WTC11 (cell line): ENCODE measurements at regions not wholly inside any gene's neighbourhood (a gene's known extent, or its start where the extent isn't known, plus 50 kb on each side); places are given as distances from the start of the nearest gene placed in this dataset.

Experiments used
- ATAC-seq: fragments of 200-7000 bp; cut with Tn5 transposase; 2 replicates; pipeline ENCODE4 v1.10.0; 2021; ENCODE audit warnings: mild to moderate bottlenecking, moderate library complexity
- CTCF ChIA-PET: fragments of 300-600 bp; sonication (Branson Sonifier 250); formaldehyde crosslinking; loops from one replicate; lab custom pipeline; 2021; ENCODE audit warnings: antibody characterized with exemption; lab: Charles Lee
- POLR2A ChIA-PET: fragments of 350-600 bp; sonication (Branson Sonifier 250); formaldehyde crosslinking; loops from one replicate; lab custom pipeline; 2021; ENCODE audit warnings: antibody characterized with exemption; lab: Charles Lee
- DNase-seq: peaks from one replicate; pipeline ENCODE4 v3.0.0; 2021; ENCODE audit warnings: low spot score
- H3K27ac Mint-ChIP-seq: 2 replicates; pipeline ENCODE4 v1.8.0; 2021; ENCODE audit warnings: mixed read lengths
- H3K27me3 Mint-ChIP-seq: 2 replicates; pipeline ENCODE4 v1.8.0; 2021; ENCODE audit warnings: low read depth, mild to moderate bottlenecking, moderate library complexity, mixed read lengths
- H3K36me3 Mint-ChIP-seq: 2 replicates; pipeline ENCODE4 v1.8.0; 2021; ENCODE audit warnings: mixed read lengths
- H3K4me1 Mint-ChIP-seq: 2 replicates; pipeline ENCODE4 v1.8.0; 2022; ENCODE audit warnings: mixed read lengths
- H3K4me3 Mint-ChIP-seq: 2 replicates; pipeline ENCODE4 v1.8.0; 2021; ENCODE audit warnings: mild to moderate bottlenecking, moderate library complexity, mixed read lengths
- H3K9me3 Mint-ChIP-seq: 2 replicates; pipeline ENCODE4 v1.8.0; 2021; ENCODE audit warnings: mixed read lengths
- AR ChIP-seq: fragments of 250-450 bp; sonication (Bioruptor Pico); IDR thresholded peaks from 2 replicates; pipeline ENCODE4 v1.9.0; 2021; ENCODE audit warnings: mild to moderate bottlenecking
- CTCF ChIP-seq: fragments of 200-600 bp; IDR thresholded peaks from 2 replicates; pipeline ENCODE4 v1.8.0; 2022; ENCODE audit warnings: antibody characterized with exemption
- ELF4 ChIP-seq: sonication (generic); formaldehyde crosslinking; IDR thresholded peaks from 2 replicates; pipeline ENCODE4 v1.8.1; 2022; ENCODE audit warnings: low read depth, mild to moderate bottlenecking, moderate library complexity, missing genetic modification reagents
- GTF2I ChIP-seq: fragments of 250-450 bp; sonication (Bioruptor Pico); conservative IDR thresholded peaks from 2 replicates; pipeline ENCODE4 v1.4.0; 2021; ENCODE audit warnings: mild to moderate bottlenecking
- HMGA2 ChIP-seq: fragments of 250-450 bp; sonication (Bioruptor Pico); IDR thresholded peaks from 2 replicates; pipeline ENCODE4 v1.4.0; 2021; ENCODE audit warnings: mild to moderate bottlenecking, moderate library complexity
- IRF2 ChIP-seq: sonication (generic); formaldehyde crosslinking; IDR thresholded peaks from 2 replicates; pipeline ENCODE4 v1.8.0; 2022; ENCODE audit warnings: low read depth, missing genetic modification reagents, borderline replicate concordance
- MXD4 ChIP-seq: fragments of 250-450 bp; sonication (Bioruptor Pico); IDR thresholded peaks from 2 replicates; pipeline ENCODE4 v1.8.0; 2021; ENCODE audit warnings: mild to moderate bottlenecking, moderate library complexity, borderline replicate concordance
- NFATC4 ChIP-seq: fragments of 250-450 bp; sonication (Bioruptor Pico); IDR thresholded peaks from 2 replicates; pipeline ENCODE4 v1.9.0; 2021; ENCODE audit warnings: mild to moderate bottlenecking
- NR2C2 ChIP-seq: sonication (generic); formaldehyde crosslinking; IDR thresholded peaks from 2 replicates; pipeline ENCODE4 v1.8.0; 2022; ENCODE audit warnings: mild to moderate bottlenecking, missing genetic modification reagents
- PREB ChIP-seq: sonication (generic); formaldehyde crosslinking; IDR thresholded peaks from 2 replicates; pipeline ENCODE4 v1.8.1; 2022; ENCODE audit warnings: mild to moderate bottlenecking, missing genetic modification reagents, moderate library complexity, borderline replicate concordance
- TCF7 ChIP-seq: sonication (generic); formaldehyde crosslinking; IDR thresholded peaks from 2 replicates; pipeline ENCODE4 v1.8.0; 2022; ENCODE audit warnings: mild to moderate bottlenecking, low read depth, missing genetic modification reagents, moderate library complexity
- TEAD4 ChIP-seq: sonication (generic); formaldehyde crosslinking; IDR thresholded peaks from 2 replicates; pipeline ENCODE4 v1.8.0; 2022; ENCODE audit warnings: mild to moderate bottlenecking, missing genetic modification reagents
- USF1 ChIP-seq: sonication (generic); formaldehyde crosslinking; IDR thresholded peaks from 2 replicates; pipeline ENCODE4 v1.8.0; 2022; ENCODE audit warnings: mild to moderate bottlenecking, missing genetic modification reagents
- USF2 ChIP-seq: sonication (generic); formaldehyde crosslinking; IDR thresholded peaks from 2 replicates; pipeline ENCODE4 v1.8.1; 2023; ENCODE audit warnings: mild to moderate bottlenecking, missing genetic modification reagents, moderate library complexity
- ZBTB43 ChIP-seq: sonication (generic); formaldehyde crosslinking; IDR thresholded peaks from 2 replicates; pipeline ENCODE4 v1.8.1; 2023; ENCODE audit warnings: mild to moderate bottlenecking, missing genetic modification reagents
- ZNF121 ChIP-seq: sonication (generic); formaldehyde crosslinking; IDR thresholded peaks from 2 replicates; pipeline ENCODE4 v1.8.0; 2023; ENCODE audit warnings: missing genetic modification reagents
- ZNF219 ChIP-seq: sonication (generic); formaldehyde crosslinking; IDR thresholded peaks from 2 replicates; pipeline ENCODE4 v1.8.0; 2023; ENCODE audit warnings: missing genetic modification reagents, mild to moderate bottlenecking, borderline replicate concordance
- ZNF396 ChIP-seq: fragments of 250-450 bp; sonication (Bioruptor Pico); IDR thresholded peaks from 2 replicates; pipeline ENCODE4 v1.8.0; 2021; ENCODE audit warnings: mild to moderate bottlenecking, moderate library complexity, borderline replicate concordance
- ZNF425 ChIP-seq: fragments of 250-450 bp; sonication (Bioruptor Pico); conservative IDR thresholded peaks from 2 replicates; pipeline ENCODE4 v1.9.0; 2021; ENCODE audit warnings: mild to moderate bottlenecking

GRCh38 chr14:42929806-42930480 lies 1323.3 kb downstream of the LRFN5 start:
- no peak for TF ChIP-seq PREB (CRISPR knock-in tag)
- TF ChIP-seq USF2 (CRISPR knock-in tag) = peak; percentile 17; the same call in 1 of the 2 replicates
- Mint-ChIP-seq H3K36me3 (no peaks in the 10 kb centered on the region), H3K27ac (0 out of 2 replicates have a peak overlapping the region, but pooled peaks have one; percentile 34), H3K27me3 (no peaks in the 10 kb centered on the region), H3K4me1 (0 out of 2 replicates have a peak, but pooled peaks cover 3% of the 10 kb centered on the region), H3K4me3 (no peak overlapping the region), H3K9me3 (peaks cover 16% of the 10 kb centered on the region)
- ATAC-seq (peak; percentile 32; the same call in 1 of the 2 replicates), DNase-seq (no peak)
- ChIA-PET CTCF (no interaction called here), POLR2A (no interaction called here)

- POLR2A ChIA-PET = no interaction called here
- ATAC-seq = no peak
- 0 out of 2 replicates have a peak, but pooled peaks cover 3% of the 10 kb centered on the region for H3K4me1 Mint-ChIP-seq
- TF ChIP-seq USF1 = no peak
- TF ChIP-seq ELF4 (CRISPR knock-in tag) = no peak
- no peak for TF ChIP-seq AR
- no peak for TF ChIP-seq IRF2 (CRISPR knock-in tag)
- TF ChIP-seq NR2C2 (CRISPR knock-in tag) = no peak
- TF ChIP-seq ZNF425 (CRISPR knock-in tag) = no peak
- no peak for TF ChIP-seq MXD4 (CRISPR knock-in tag)
- no peak for TF ChIP-seq GTF2I (CRISPR knock-in tag)
- TF ChIP-seq NFATC4 = no peak
- TF ChIP-seq CTCF = no peak
- no peak for TF ChIP-seq TCF7 (CRISPR knock-in tag)
- no peak for TF ChIP-seq ZNF121
- no peak for TF ChIP-seq TEAD4 (CRISPR knock-in tag)
- no peak for TF ChIP-seq HMGA2
- TF ChIP-seq ZBTB43 (CRISPR knock-in tag) = no peak
- no peak for TF ChIP-seq ZNF396 (CRISPR knock-in tag)
- TF ChIP-seq ZNF219 (CRISPR knock-in tag) = no peak
Observed at GRCh38 chr14:42927313-42927712, 1320.6 kb downstream of the LRFN5 start.

More at GRCh38 chr14:42927313-42927712, 1320.6 kb downstream of the LRFN5 start:
- CTCF ChIA-PET = no interaction called here
- DNase-seq = no peak
- H3K36me3 Mint-ChIP-seq = no peaks in the 10 kb centered on the region
- H3K27me3 Mint-ChIP-seq = no peaks in the 10 kb centered on the region
- peaks cover 32% of the 10 kb centered on the region for H3K9me3 Mint-ChIP-seq
- no peak overlapping the region for H3K4me3 Mint-ChIP-seq
- no peak overlapping the region for H3K27ac Mint-ChIP-seq
